Suprapubic skin (tissue), 4 donors: ENCODE measurements at regions not wholly inside any gene's neighbourhood (a gene's known extent, or its start where the extent isn't known, plus 50 kb on each side); places are given as distances from the start of the nearest gene placed in this dataset.

Experiments
- DNase-seq, 2 donors: peaks; one replicate each; pipeline ENCODE4 v3.0.0-alpha.2; 2019; ENCODE audit warnings: low spot score in 2 of 2
- H3K27ac ChIP-seq: fragments of 200-600 bp; sonication (generic); one replicate; pipeline ENCODE4 v1.5.1; 2019
- H3K27me3 ChIP-seq: fragments of 200-600 bp; sonication (generic); one replicate; pipeline ENCODE4 v1.5.1; 2019
- H3K36me3 ChIP-seq: fragments of 200-600 bp; sonication (generic); one replicate; pipeline ENCODE4 v1.5.1; 2019
- H3K4me1 ChIP-seq: fragments of 200-600 bp; sonication (generic); one replicate; pipeline ENCODE4 v1.5.1; 2019
- H3K4me3 ChIP-seq: fragments of 200-600 bp; sonication (generic); one replicate; pipeline ENCODE4 v1.5.1; 2019; ENCODE audit warnings: mild to moderate bottlenecking
- H3K9me3 ChIP-seq: fragments of 200-600 bp; sonication (generic); one replicate; pipeline ENCODE4 v1.5.1; 2019
- EP300 ChIP-seq: sonication (generic); formaldehyde crosslinking; IDR thresholded peaks from one replicate; pipeline ENCODE4 v1.6.1; 2017; ENCODE audit warnings: antibody characterized with exemption
- POLR2A ChIP-seq, 2 donors: fragments of 450-650 bp; IDR thresholded peaks; one replicate each; pipeline ENCODE4 v1.6.1; 2017; ENCODE audit warnings: antibody characterized with exemption in 2 of 2, mild to moderate bottlenecking in 2 of 2, moderate library complexity in 2 of 2
- POLR2AphosphoS5 ChIP-seq, 3 donors: sonication (generic); formaldehyde crosslinking; IDR thresholded peaks; one replicate each; pipeline ENCODE4 v1.6.1; 2017; ENCODE audit warnings: antibody characterized with exemption in 3 of 3
- WGBS: methylation state at CpG from one replicate; pipeline ENCODE4 v1.1.5; 2018; 5-methylcytosine and 5-hydroxymethylcytosine counted together
- TF ChIP-seq, protein P1 (sequence below), 2 donors: fragments of 200-600 bp in 1 of 2; fragments of 450-650 bp in 1 of 2; sonication (generic) in 1 of 2; IDR thresholded peaks; one replicate each; pipeline ENCODE4 v1.5.1; 2016 to 2019; ENCODE audit warnings: antibody characterized with exemption in 2 of 2, mild to moderate bottlenecking in 1 of 2, moderate library complexity in 1 of 2

GRCh38 chr6:28600245-28600644 lies 74.6 kb downstream of the GPX5 start:
- DNase-seq: no peak
- Histone ChIP-seq H3K4me3 (no peak overlapping the region), H3K9me3 (no peaks in the 10 kb centered on the region), H3K36me3 (no peaks in the 10 kb centered on the region), H3K27ac (no peak overlapping the region), H3K27me3 (peaks cover 24% of the 10 kb centered on the region), H3K4me1 (no peaks in the 10 kb centered on the region)
- WGBS: 91% methylated on average over 7 of the region's 7 CpGs
- TF ChIP-seq, protein P1, sequence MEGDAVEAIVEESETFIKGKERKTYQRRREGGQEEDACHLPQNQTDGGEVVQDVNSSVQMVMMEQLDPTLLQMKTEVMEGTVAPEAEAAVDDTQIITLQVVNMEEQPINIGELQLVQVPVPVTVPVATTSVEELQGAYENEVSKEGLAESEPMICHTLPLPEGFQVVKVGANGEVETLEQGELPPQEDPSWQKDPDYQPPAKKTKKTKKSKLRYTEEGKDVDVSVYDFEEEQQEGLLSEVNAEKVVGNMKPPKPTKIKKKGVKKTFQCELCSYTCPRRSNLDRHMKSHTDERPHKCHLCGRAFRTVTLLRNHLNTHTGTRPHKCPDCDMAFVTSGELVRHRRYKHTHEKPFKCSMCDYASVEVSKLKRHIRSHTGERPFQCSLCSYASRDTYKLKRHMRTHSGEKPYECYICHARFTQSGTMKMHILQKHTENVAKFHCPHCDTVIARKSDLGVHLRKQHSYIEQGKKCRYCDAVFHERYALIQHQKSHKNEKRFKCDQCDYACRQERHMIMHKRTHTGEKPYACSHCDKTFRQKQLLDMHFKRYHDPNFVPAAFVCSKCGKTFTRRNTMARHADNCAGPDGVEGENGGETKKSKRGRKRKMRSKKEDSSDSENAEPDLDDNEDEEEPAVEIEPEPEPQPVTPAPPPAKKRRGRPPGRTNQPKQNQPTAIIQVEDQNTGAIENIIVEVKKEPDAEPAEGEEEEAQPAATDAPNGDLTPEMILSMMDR (IDR thresholded peaks at IDR 0.05): no peak
- no peak for TF ChIP-seq POLR2A (IDR thresholded peaks at IDR 0.05)
- TF ChIP-seq POLR2AphosphoS5 (IDR thresholded peaks at IDR 0.05): no peak
- TF ChIP-seq EP300: no peak

DNA sequence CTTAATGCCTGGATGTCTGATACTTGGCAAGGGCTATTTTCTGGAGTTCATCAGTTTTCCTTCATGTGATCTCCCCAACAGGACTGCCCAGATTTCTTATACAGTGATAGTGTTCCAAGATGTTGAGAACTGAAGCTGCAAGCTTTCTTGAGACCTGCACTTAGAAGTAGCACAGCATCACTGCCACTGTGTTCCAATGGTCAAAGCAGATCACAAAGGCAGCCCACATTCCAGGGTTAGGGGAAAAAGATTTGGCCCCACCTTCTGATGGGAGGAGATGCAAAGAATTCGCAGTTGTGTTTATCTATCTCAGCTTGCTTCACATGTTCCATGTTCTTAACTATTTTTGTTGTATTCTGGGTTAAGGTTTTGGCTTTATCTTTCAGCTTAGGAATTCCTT lies 78.2 kb downstream of the GPX5 start:
- no peak overlapping the region for H3K4me3 ChIP-seq
- H3K4me1 ChIP-seq: peaks cover 6% of the 10 kb centered on the region
- DNase-seq: no peak
- no peak overlapping the region for H3K27ac ChIP-seq
- H3K27me3 ChIP-seq: peaks cover 41% of the 10 kb centered on the region
- TF ChIP-seq POLR2A (IDR thresholded peaks at IDR 0.05): no peak
- TF ChIP-seq, protein P1 (IDR thresholded peaks at IDR 0.05): no peak
- no peaks in the 10 kb centered on the region for H3K36me3 ChIP-seq
- WGBS: 29% methylated on average over 1 of the region's 1 CpG
- no peaks in the 10 kb centered on the region for H3K9me3 ChIP-seq

GRCh38 chr6:28606424-28607391 lies 81.0 kb downstream of the GPX5 start:
- Histone ChIP-seq H3K36me3 (no peaks in the 10 kb centered on the region), H3K4me3 (no peak overlapping the region), H3K4me1 (peaks cover 6% of the 10 kb centered on the region), H3K27ac (no peak overlapping the region), H3K9me3 (no peaks in the 10 kb centered on the region), H3K27me3 (peaks cover 44% of the 10 kb centered on the region)
- 6% methylated on average over 30 of the region's 30 CpGs for WGBS
- DNase-seq: no peak
- TF ChIP-seq, protein P1 (IDR thresholded peaks at IDR 0.05): no peak
- TF ChIP-seq EP300 (no peak), POLR2AphosphoS5 (IDR thresholded peaks at IDR 0.05) (no peak), POLR2A (IDR thresholded peaks at IDR 0.05) (no peak)

DNA sequence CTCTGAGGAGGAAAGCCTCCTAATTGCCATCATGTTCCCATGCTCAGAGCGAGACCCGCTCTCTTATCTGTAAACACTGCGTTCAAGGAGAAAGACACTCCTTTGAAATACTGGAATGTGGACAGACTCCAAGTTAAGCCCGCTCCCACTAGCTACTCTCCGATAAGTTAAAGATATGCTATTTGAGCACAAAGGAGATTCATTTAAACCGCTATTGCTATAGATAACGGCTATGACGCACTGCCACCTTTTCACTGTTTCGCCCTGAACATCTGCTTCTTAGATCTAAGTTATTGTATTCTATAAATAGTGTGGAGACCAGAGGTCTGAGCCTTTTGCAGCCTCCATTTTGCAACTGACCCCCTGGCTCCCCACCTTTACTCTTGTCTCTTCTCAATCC lies 82.3 kb downstream of the GPX5 start:
- Histone ChIP-seq H3K4me1 (peaks cover 6% of the 10 kb centered on the region), H3K4me3 (no peak overlapping the region), H3K27me3 (peaks cover 43% of the 10 kb centered on the region), H3K9me3 (no peaks in the 10 kb centered on the region), H3K36me3 (no peaks in the 10 kb centered on the region), H3K27ac (no peak overlapping the region)
- TF ChIP-seq EP300 (no peak), POLR2AphosphoS5 (IDR thresholded peaks at IDR 0.05) (no peak), POLR2A (IDR thresholded peaks at IDR 0.05) (no peak)
- TF ChIP-seq, protein P1 (IDR thresholded peaks at IDR 0.05): no peak
- WGBS: 61% methylated on average over 9 of the region's 9 CpGs
- DNase-seq: no peak

- H3K36me3 ChIP-seq: no peaks in the 10 kb centered on the region
- H3K9me3 ChIP-seq: no peaks in the 10 kb centered on the region
- H3K4me1 ChIP-seq: peaks cover 6% of the 10 kb centered on the region
- H3K27ac ChIP-seq: no peak overlapping the region
- DNase-seq: no peak
- no peak overlapping the region for H3K4me3 ChIP-seq
- 91% methylated on average over 3 of the region's 3 CpGs for WGBS
- peaks cover 48% of the 10 kb centered on the region for H3K27me3 ChIP-seq
- TF ChIP-seq, protein P1 (IDR thresholded peaks at IDR 0.05): no peak
- TF ChIP-seq POLR2AphosphoS5 (IDR thresholded peaks at IDR 0.05): no peak
Observed at GRCh38 chr6:28609672-28610071, 84.0 kb downstream of the GPX5 start.
